Cardiac muscle cell (in vitro differentiated cells and primary cell): ENCODE measurements at regions not wholly inside any gene's neighbourhood (a gene's known extent, or its start where the extent isn't known, plus 50 kb on each side); places are given as distances from the start of the nearest gene placed in this dataset.

Source experiments
- DNase-seq, 2 donors: peaks; one replicate each; pipeline versions ENCODE4 v3.0.0 to v3.0.0-alpha.2; 2010 to 2017; ENCODE audit warnings: low read depth in 1 of 2, low spot score in 1 of 2
- H3K27ac ChIP-seq: fragments of 200-600 bp; sonication (generic); 2 replicates; pipeline ENCODE4 v1.5.1; 2016
- H3K27me3 ChIP-seq: fragments of 200-600 bp; sonication (generic); 2 replicates; pipeline ENCODE4 v1.6.0; 2016; ENCODE audit warnings: control low read depth
- H3K36me3 ChIP-seq: fragments of 200-600 bp; sonication (generic); 2 replicates; pipeline ENCODE4 v1.5.1; 2016; ENCODE audit warnings: control low read depth
- H3K4me1 ChIP-seq: fragments of 200-600 bp; sonication (generic); 2 replicates; pipeline ENCODE4 v1.8.1; 2017; ENCODE audit warnings: low read depth, mild to moderate bottlenecking, mixed run types
- H3K4me3 ChIP-seq: fragments of 200-600 bp; sonication (generic); 2 replicates; pipeline ENCODE4 v1.5.1; 2016; ENCODE audit warnings: mild to moderate bottlenecking
- H3K9me3 ChIP-seq: fragments of 200-600 bp; sonication (generic); 2 replicates; pipeline ENCODE4 v1.5.1; 2017; ENCODE audit warnings: low read depth, mild to moderate bottlenecking, control low read depth
- CTCF ChIP-seq: IDR thresholded peaks from 2 replicates; pipeline ENCODE4 v1.5.1; 2012; ENCODE audit warnings: low read depth, mild to moderate bottlenecking, low read length

GRCh38 chr15:35320158-35320780, 225.7 kb downstream of the DPH6 start:
- no peak for TF ChIP-seq CTCF
- H3K27ac ChIP-seq, result no peak overlapping the region
- DNase-seq, result no peak

GRCh38 chr15:35319354-35319753, 226.6 kb downstream of the DPH6 start:
- no peak for DNase-seq
- no peak for TF ChIP-seq CTCF
- H3K36me3 ChIP-seq, result no peaks in the 10 kb centered on the region
- H3K9me3 ChIP-seq, result no peaks in the 10 kb centered on the region
- no peaks in the 10 kb centered on the region for H3K27me3 ChIP-seq
- H3K27ac ChIP-seq, result no peak overlapping the region
- no peaks in the 10 kb centered on the region for H3K4me1 ChIP-seq
- no peak overlapping the region for H3K4me3 ChIP-seq

More at GRCh38 chr15:35320158-35320780, 225.7 kb downstream of the DPH6 start:
- H3K4me3 ChIP-seq, result no peak overlapping the region
- no peaks in the 10 kb centered on the region for H3K4me1 ChIP-seq
- no peaks in the 10 kb centered on the region for H3K9me3 ChIP-seq
- no peaks in the 10 kb centered on the region for H3K27me3 ChIP-seq
- H3K36me3 ChIP-seq, result no peaks in the 10 kb centered on the region

GRCh38 chr15:35317217-35317616, 228.7 kb downstream of the DPH6 start:
- TF ChIP-seq CTCF, result no peak
- H3K4me3 ChIP-seq, result no peak overlapping the region
- no peaks in the 10 kb centered on the region for H3K36me3 ChIP-seq
- no peak for DNase-seq
- H3K9me3 ChIP-seq, result no peaks in the 10 kb centered on the region
- H3K4me1 ChIP-seq, result no peaks in the 10 kb centered on the region
- H3K27ac ChIP-seq, result no peak overlapping the region
- no peaks in the 10 kb centered on the region for H3K27me3 ChIP-seq

GRCh38 chr15:35312344-35312743, 227.2 kb upstream of the NANOGP8 start:
- Histone ChIP-seq H3K27ac (no peak overlapping the region), H3K27me3 (no peaks in the 10 kb centered on the region), H3K4me1 (peaks cover 14% of the 10 kb centered on the region), H3K9me3 (no peaks in the 10 kb centered on the region), H3K4me3 (no peak overlapping the region), H3K36me3 (no peaks in the 10 kb centered on the region)
- TF ChIP-seq CTCF, result no peak
- peak in 1 of 2 donors; percentile 22 for DNase-seq

GRCh38 chr15:35311615-35312014, 226.5 kb upstream of the NANOGP8 start:
- Histone ChIP-seq H3K36me3 (no peaks in the 10 kb centered on the region), H3K4me3 (no peak overlapping the region), H3K27ac (no peak overlapping the region), H3K27me3 (no peaks in the 10 kb centered on the region), H3K9me3 (no peaks in the 10 kb centered on the region), H3K4me1 (peaks cover 21% of the 10 kb centered on the region)
- no peak for TF ChIP-seq CTCF
- no peak for DNase-seq
